IMR-90 (cell line): ENCODE measurements at regions not wholly inside any gene's neighbourhood (a gene's known extent, or its start where the extent isn't known, plus 50 kb on each side); places are given as distances from the start of the nearest gene placed in this dataset.

Source experiments
- ATAC-seq: fragments of 200-7000 bp; cut with Tn5 transposase; 2 replicates; pipeline ENCODE4 v1.9.1; 2020; ENCODE audit warnings: low read depth, mild to moderate bottlenecking, moderate library complexity
- BruUV-seq: library from RNA; stranded (reverse); fragments of 400-500 nt; replicated peaks from 2 replicates; lab custom pipeline; 2021; lab: Mats Ljungman, UMichigan
- CTCF ChIA-PET: fragments of 300-600 bp; formaldehyde crosslinking; extraction: SDS; loops from one replicate; lab custom pipeline; 2021; ENCODE audit warnings: antibody characterized with exemption; lab: Yijun Ruan, JAX
- POLR2A ChIA-PET: fragments of 300-600 bp; sonication (Branson Sonifier 250); formaldehyde crosslinking; loops from one replicate; lab custom pipeline; 2022; ENCODE audit warnings: antibody characterized with exemption; ENCODE audit not compliant: unreplicated experiment; lab: Charles Lee
- DNase-seq: peaks from one replicate; pipeline ENCODE4 v3.0.0; 2013
- H2AFZ ChIP-seq: replicated peaks from 2 replicates; pipeline ENCODE3; 2013; ENCODE audit warnings: low read length, mild to moderate bottlenecking; ENCODE audit not compliant: poor library complexity
- H2AK5ac ChIP-seq: 2 replicates; pipeline ENCODE4 v1.6.1; 2013; ENCODE audit warnings: low read depth, low read length, inconsistent platforms
- H2AK9ac ChIP-seq: replicated peaks from 2 replicates; pipeline ENCODE3; 2013; ENCODE audit warnings: mild to moderate bottlenecking, low read depth, low read length, moderate library complexity; ENCODE audit not compliant: poor library complexity
- H2BK120ac ChIP-seq: 2 replicates; pipeline ENCODE4 v1.6.1; 2013; ENCODE audit warnings: low read depth, low read length, inconsistent platforms
- H2BK15ac ChIP-seq: 3 replicates; pipeline ENCODE4 v1.6.1; 2013; ENCODE audit warnings: low read depth, low read length, inconsistent platforms
- H2BK20ac ChIP-seq: 2 replicates; pipeline ENCODE4 v1.6.1; 2013; ENCODE audit warnings: low read depth, mild to moderate bottlenecking, inconsistent platforms, low read length, moderate library complexity
- H2BK5ac ChIP-seq: 2 replicates; pipeline ENCODE4 v1.6.1; 2013; ENCODE audit warnings: mild to moderate bottlenecking, low read depth, low read length, inconsistent platforms; ENCODE audit not compliant: poor library complexity, severe bottlenecking
- H3K14ac ChIP-seq: replicated peaks from 2 replicates; pipeline ENCODE4 v1.6.1; 2013; ENCODE audit warnings: low read depth, low read length, inconsistent platforms
- H3K18ac ChIP-seq: 2 replicates; pipeline ENCODE4 v1.6.1; 2013; ENCODE audit warnings: low read depth, low read length, control low read depth
- H3K23ac ChIP-seq: 2 replicates; pipeline ENCODE4 v1.6.1; 2013; ENCODE audit warnings: low read depth, low read length, inconsistent platforms
- H3K27ac ChIP-seq: 2 replicates; pipeline ENCODE4 v1.5.1; 2013; ENCODE audit warnings: mild to moderate bottlenecking, control low read depth, low read length; ENCODE audit not compliant: insufficient read depth
- H3K27me3 ChIP-seq: 2 replicates; pipeline ENCODE4 v1.6.1; 2013; ENCODE audit warnings: low read length; ENCODE audit not compliant: control insufficient read depth, insufficient read depth
- H3K36me3 ChIP-seq: 2 replicates; pipeline ENCODE4 v1.6.1; 2013; ENCODE audit warnings: low read length, mixed read lengths; ENCODE audit not compliant: control insufficient read depth, insufficient read depth
- H3K4ac ChIP-seq: 2 replicates; pipeline ENCODE4 v1.6.1; 2013; ENCODE audit warnings: low read depth, low read length, inconsistent platforms
- H3K4me1 ChIP-seq: 2 replicates; pipeline ENCODE4 v1.6.1; 2013; ENCODE audit warnings: low read length, mixed read lengths; ENCODE audit not compliant: control insufficient read depth, insufficient read depth
- H3K4me2 ChIP-seq: 2 replicates; pipeline ENCODE4 v1.6.1; 2013; ENCODE audit warnings: low read depth, mild to moderate bottlenecking, control low read depth, low read length, moderate library complexity
- H3K4me3 ChIP-seq: 2 replicates; pipeline ENCODE4 v1.5.1; 2013; ENCODE audit warnings: low read depth, mild to moderate bottlenecking, control low read depth, low read length, moderate library complexity; ENCODE audit not compliant: insufficient read depth
- H3K56ac ChIP-seq: 2 replicates; pipeline ENCODE4 v1.6.1; 2013; ENCODE audit warnings: low read length, inconsistent platforms; ENCODE audit not compliant: insufficient read depth; ENCODE audit errors: extremely low read depth
- H3K79me1 ChIP-seq, 2 experiments: 2 replicates each; pipeline ENCODE4 v1.6.1; 2013; ENCODE audit warnings: low read length in 2 of 2, inconsistent platforms in 1 of 2, low read depth in 1 of 2
- H3K9ac ChIP-seq: 2 replicates; pipeline ENCODE4 v1.6.1; 2013; ENCODE audit warnings: low read depth, low read length, control low read depth
- H3K9me1 ChIP-seq: 2 replicates; pipeline ENCODE4 v1.6.1; 2013; ENCODE audit warnings: low read length, inconsistent platforms; ENCODE audit not compliant: insufficient read depth
- H3K9me3 ChIP-seq: 2 replicates; pipeline ENCODE4 v1.6.1; 2013; ENCODE audit warnings: low read length; ENCODE audit not compliant: control insufficient read depth, insufficient read depth
- H4K20me1 ChIP-seq: 2 replicates; pipeline ENCODE4 v1.6.1; 2013; ENCODE audit warnings: low read length, inconsistent platforms; ENCODE audit not compliant: insufficient read depth
- H4K5ac ChIP-seq: 2 replicates; pipeline ENCODE4 v1.6.1; 2013; ENCODE audit warnings: mild to moderate bottlenecking, low read depth, low read length, control low read depth
- H4K8ac ChIP-seq, 2 experiments: 2 replicates each; pipeline ENCODE4 v1.6.1; 2013; ENCODE audit warnings: low read depth in 2 of 2, low read length in 2 of 2, control low read depth in 1 of 2, inconsistent platforms in 1 of 2
- H4K91ac ChIP-seq: 2 replicates; pipeline ENCODE4 v1.6.1; 2013; ENCODE audit warnings: low read depth, low read length, inconsistent platforms; ENCODE audit not compliant: insufficient read depth
- CEBPB ChIP-seq: IDR thresholded peaks from 2 replicates; pipeline ENCODE4 v1.6.1; 2012; ENCODE audit warnings: low read depth, low read length, improper control_type of control experiment
- CTCF ChIP-seq: conservative IDR thresholded peaks from 2 replicates; pipeline ENCODE4 v1.5.1; 2012; ENCODE audit warnings: mild to moderate bottlenecking, low read depth, low read length, improper control_type of control experiment
- MAFK ChIP-seq: IDR thresholded peaks from 2 replicates; pipeline ENCODE4 v1.6.1; 2012; ENCODE audit warnings: low read depth, low read length, improper control_type of control experiment
- MAZ ChIP-seq: IDR thresholded peaks from 2 replicates; pipeline ENCODE4 v1.6.1; 2012; ENCODE audit warnings: low read depth, mild to moderate bottlenecking, low read length, improper control_type of control experiment, moderate library complexity, borderline replicate concordance
- MXI1 ChIP-seq: IDR thresholded peaks from 2 replicates; pipeline ENCODE4 v1.6.1; 2012; ENCODE audit warnings: low read depth, mild to moderate bottlenecking, low read length, moderate library complexity, borderline replicate concordance
- POLR2A ChIP-seq: IDR thresholded peaks from 2 replicates; pipeline ENCODE4 v1.6.1; 2012; ENCODE audit warnings: mild to moderate bottlenecking, low read depth, low read length
- RAD21 ChIP-seq: IDR thresholded peaks from 2 replicates; pipeline ENCODE4 v1.6.1; 2012; ENCODE audit warnings: low read length, improper control_type of control experiment
- RFX5 ChIP-seq: IDR thresholded peaks from 2 replicates; pipeline ENCODE4 v1.8.0; 2012; ENCODE audit warnings: low read depth, mild to moderate bottlenecking, low read length, moderate library complexity
- SMC3 ChIP-seq: fragments of 150-350 bp; IDR thresholded peaks from 2 replicates; pipeline ENCODE4 v1.6.1; 2016; ENCODE audit warnings: low read depth, mild to moderate bottlenecking, antibody characterized with exemption, low read length, moderate library complexity
- WGBS, 2 experiments: methylation state at CpG; one replicate each; pipeline versions ENCODE4 v1.1.5 to v1.1.7; 2013; ENCODE audit warnings: missing lambda C conversion rate in 2 of 2; ENCODE audit not compliant: insufficient read length in 1 of 2; ENCODE audit errors: extremely low coverage in 2 of 2; 5-methylcytosine and 5-hydroxymethylcytosine counted together
- dilution Hi-C: fragments of 300-500 bp; cut with HindIII; formaldehyde crosslinking; loops from one replicate; pipeline ENCODE4 v1.14.3; 2018; ENCODE audit warnings: low sequenced_read_pairs; ENCODE audit not compliant: unreplicated experiment
- in situ Hi-C: fragments of 300-500 bp; cut with MboI; formaldehyde crosslinking; loops from 3 replicates; pipeline ENCODE4 v1.14.3; 2019; ENCODE audit warnings: low sequenced_read_pairs, inconsistent platforms, mixed read lengths
- intact Hi-C: fragments of 100-400 bp; cut with micrococcal nuclease; formaldehyde crosslinking; loops from 2 replicates; pipeline ENCODE4 v1.10.0; 2022

GRCh38 chr1:96002969-96003964 is 718.3 kb upstream of the PTBP2 start:
- Histone ChIP-seq H3K79me1 (no peaks in the 10 kb centered on the region), H3K9ac (no peak overlapping the region), H3K4ac (no peak overlapping the region), H2AFZ (no peak overlapping the region), H3K4me2 (no peak overlapping the region), H3K56ac (no peak overlapping the region), H3K27me3 (no peaks in the 10 kb centered on the region), H3K4me3 (no peak overlapping the region), H3K18ac (no peak overlapping the region), H2BK15ac (no peak overlapping the region), H3K14ac (no peak overlapping the region), H3K36me3 (no peaks in the 10 kb centered on the region), H2BK20ac (no peak overlapping the region), H2AK5ac (no peak overlapping the region), H3K23ac (no peak overlapping the region), H4K8ac (no peak overlapping the region), H3K9me3 (no peaks in the 10 kb centered on the region), H4K91ac (no peak overlapping the region), H4K5ac (no peak overlapping the region), H3K4me1 (no peaks in the 10 kb centered on the region), H2BK5ac (no peak overlapping the region), H3K9me1 (no peaks in the 10 kb centered on the region), H3K27ac (no peak overlapping the region), H4K20me1 (no peaks in the 10 kb centered on the region), H2BK120ac (no peak overlapping the region), H2AK9ac (no peak overlapping the region)
- ChIA-PET POLR2A (no interaction called here), CTCF (no interaction called here)
- in situ Hi-C loops (no loop called here), dilution Hi-C loops (no loop called here), intact Hi-C loops (loop anchor here (10.0 kb wide), 1 partner anchor 268 kb away; no protein-coding TSS in a partner anchor)
- 100% methylated on average over 2 of the region's 9 CpGs; no CpG with 5 or more reads in 1 of the 2 experiments for WGBS, 2 experiments
- no peak for ATAC-seq
- DNase-seq = no peak
- no TSS peak for BruUV-seq
- TF ChIP-seq SMC3 = no peak
- no peak for TF ChIP-seq MXI1
- TF ChIP-seq CTCF = no peak
- TF ChIP-seq RFX5 = no peak
- no peak for TF ChIP-seq RAD21
- TF ChIP-seq POLR2A = no peak
- no peak for TF ChIP-seq CEBPB
- no peak for TF ChIP-seq MAZ
- no peak for TF ChIP-seq MAFK
